G401 (cell line): ENCODE measurements at regions not wholly inside any gene's neighbourhood (a gene's known extent, or its start where the extent isn't known, plus 50 kb on each side); places are given as distances from the start of the nearest gene placed in this dataset.
A peak's percentile ranks its signal among the peaks of the same experiment; 100 is the strongest.
"Not testable (repeated sequence)": the region's sequence is repeated elsewhere in the genome, so short reads cannot be mapped to it uniquely, and the experiment has no call there.

Experiments used
- DNase-seq: peaks from one replicate; pipeline ENCODE4 v3.0.0-alpha.2; 2015; ENCODE audit warnings: low spot score
- in situ Hi-C: cut with HindIII; loops from 2 replicates; pipeline ENCODE4 v1.10.0; 2016; ENCODE audit warnings: low sequenced_read_pairs, mixed read lengths

DNA sequence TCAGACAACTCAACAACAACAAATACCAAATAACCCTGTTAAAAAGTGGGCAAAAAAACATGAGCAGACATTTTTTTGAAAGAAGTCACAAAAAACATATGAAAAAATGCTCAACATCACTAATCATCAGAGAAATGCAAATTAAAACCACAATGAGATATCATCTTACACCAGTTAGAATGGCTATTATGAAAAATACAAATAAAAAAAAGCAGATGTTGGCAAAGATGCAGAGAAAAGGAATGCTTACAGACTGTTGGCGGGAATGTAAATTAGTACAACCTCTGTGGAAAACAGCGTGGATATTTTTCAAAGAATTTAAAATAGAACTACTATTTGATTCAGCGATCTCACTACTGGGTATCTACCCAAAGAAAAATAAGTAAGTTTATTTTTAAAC is 114.0 kb downstream of the SLC38A4 start:
- DNase-seq = no peak
- in situ Hi-C loops = no loop called here

DNA sequence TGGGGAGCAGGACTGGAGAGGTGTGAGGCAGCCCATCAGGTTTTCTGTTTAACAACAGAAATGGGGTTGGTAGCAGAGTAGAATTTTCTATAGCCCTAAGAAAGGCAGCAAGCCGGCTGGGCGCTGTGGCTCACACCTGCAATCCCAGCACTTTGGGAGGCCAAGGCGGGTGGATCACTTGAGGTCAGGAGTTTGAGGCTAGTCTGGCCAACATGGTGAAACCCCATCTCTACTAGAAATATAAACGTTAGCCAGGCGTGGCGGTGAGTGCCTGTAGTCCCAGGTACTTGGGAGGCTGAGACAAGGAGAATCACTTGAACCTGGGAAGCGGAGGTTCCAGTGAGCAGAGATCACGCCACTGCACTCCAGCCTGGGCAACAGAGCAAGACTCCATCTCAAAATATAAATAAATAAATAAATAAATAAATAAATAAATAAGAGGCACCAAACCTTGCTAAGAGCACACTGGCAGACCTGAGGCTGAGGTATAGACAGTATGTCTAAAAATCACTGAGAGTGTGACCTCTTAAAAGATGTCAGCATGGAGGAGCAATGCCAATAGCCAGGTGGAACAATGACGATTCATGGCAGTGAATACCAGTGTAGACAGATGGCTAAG is 115.6 kb downstream of the SLC38A4 start:
- in situ Hi-C loops = no loop called here
- no peak for DNase-seq

GRCh38 chr12:46702581-46703344 is 123.0 kb downstream of the SLC38A4 start:
- no peak for DNase-seq

GRCh38 chr12:46701356-46701755 is 124.4 kb downstream of the SLC38A4 start:
- in situ Hi-C loops = no loop called here
- no peak for DNase-seq

More at GRCh38 chr12:46702581-46703344, 123.0 kb downstream of the SLC38A4 start:
- in situ Hi-C loops = no loop called here

GRCh38 chr12:46699986-46700385 is 125.8 kb downstream of the SLC38A4 start:
- in situ Hi-C loops = no loop called here
- DNase-seq = no peak

DNA sequence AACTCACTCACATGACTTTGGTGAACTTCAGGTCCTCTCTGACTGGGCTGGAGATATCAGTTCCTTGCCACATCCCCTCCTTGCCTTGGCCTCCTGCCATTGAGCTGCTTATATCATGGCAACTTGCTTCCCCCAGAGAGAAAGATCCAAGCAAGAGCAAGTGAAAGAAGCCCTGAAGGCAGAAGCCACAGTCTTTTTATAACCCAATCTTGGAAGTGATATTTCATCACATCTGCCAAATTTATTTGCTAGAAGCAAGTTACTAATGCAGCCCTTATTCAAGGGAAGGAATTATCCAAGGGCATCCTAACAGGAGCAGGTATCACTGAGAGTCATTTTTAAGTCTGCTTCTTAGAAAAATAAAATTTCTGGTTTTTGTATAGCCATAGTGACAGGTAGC is 127.8 kb downstream of the SLC38A4 start:
- no peak for DNase-seq
- in situ Hi-C loops = no loop called here

DNA sequence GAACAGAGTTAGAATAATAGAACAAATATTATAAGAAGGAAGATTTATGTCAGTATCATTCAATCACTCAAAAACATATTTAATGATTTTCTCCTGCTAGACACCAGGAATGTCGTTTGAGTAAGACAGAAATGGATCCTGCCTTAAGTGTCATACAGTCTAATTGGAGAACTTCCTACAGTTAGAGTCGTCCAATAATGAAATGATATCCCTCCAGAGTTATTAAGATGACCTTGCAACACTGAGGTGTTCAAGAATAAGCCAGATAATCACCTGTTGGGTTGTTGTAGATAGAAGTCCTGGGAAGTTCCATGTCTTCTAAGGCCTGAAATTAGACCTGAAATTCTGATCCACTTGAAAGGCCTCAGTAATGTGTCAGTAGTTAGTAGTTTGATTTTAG is 132.3 kb downstream of the SLC38A4 start:
- no peak for DNase-seq
- in situ Hi-C loops = no loop called here

DNA sequence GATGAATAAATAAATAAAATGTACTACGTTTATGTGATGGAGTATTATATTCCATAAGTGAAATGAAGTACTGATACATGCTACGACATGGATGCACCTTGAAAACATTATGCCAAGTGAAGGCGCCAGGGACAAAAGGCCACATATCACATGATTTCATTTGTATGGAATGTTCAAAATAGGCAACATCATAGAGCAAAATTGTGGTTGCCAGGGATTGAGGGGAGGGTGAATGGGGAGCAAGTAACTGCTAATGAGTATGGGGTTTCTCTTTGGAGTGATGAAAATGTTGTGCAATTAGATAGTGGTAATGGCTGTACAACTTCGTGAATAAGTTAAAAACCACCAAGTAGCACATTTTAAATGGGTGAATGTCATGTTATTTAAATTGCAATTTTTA is 132.8 kb downstream of the SLC38A4 start:
- in situ Hi-C loops = no loop called here
- DNase-seq = no peak

- in situ Hi-C loops = no loop called here
- DNase-seq = no peak
Observed at GRCh38 chr12:46692606-46693005, 133.2 kb downstream of the SLC38A4 start.

DNA sequence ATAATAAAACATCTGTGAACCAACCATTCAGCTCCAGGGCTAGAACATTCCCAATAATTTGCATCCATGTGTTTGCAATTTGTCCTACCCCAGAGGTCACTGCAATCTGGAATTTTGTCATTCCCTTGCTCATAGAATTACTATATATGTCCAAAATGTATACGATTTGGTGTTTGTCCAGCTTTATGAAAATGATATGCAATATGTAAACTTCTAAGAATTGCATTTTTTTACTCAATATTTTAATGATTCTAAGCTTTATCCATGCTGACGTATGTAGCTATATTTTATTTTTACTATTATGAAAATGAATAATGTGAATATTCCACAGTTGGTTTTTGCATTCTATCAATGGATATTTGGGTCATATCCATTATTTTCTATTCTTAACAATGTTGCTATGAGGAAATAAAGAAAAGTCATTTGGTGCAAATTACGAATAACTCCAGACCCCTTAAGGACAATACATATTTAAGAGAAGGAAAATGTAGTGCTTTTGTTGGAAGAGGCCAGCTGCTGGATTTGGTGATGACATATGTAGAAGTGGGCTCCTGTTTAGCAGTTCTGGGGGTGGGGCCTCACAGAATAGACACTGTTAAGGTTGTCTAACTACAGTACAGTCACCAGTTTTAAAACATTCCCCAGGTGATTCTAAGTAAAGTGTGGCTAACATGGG is 139.4 kb downstream of the SLC38A4 start:
- in situ Hi-C loops = no loop called here
- no peak for DNase-seq

DNA sequence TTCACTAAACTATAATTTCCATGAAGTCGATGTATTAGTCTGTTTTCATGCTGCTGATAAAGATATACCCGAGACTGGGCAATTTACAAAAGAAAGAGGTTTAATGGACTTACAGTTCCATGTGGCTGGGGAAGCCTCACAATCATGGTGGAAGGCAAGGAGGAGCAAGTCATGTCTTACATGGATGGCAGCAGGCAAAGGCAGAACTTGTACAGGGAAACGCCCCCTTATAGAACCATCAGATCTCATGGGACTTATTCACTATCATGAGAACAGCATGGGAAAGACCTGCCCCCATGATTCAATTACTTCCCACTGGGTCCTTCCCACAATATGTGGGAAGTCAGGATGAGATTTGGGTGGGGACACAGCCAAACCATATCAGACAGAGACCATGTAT is 141.6 kb downstream of the SLC38A4 start:
- DNase-seq = not testable (repeated sequence)

GRCh38 chr12:46682148-46682547 is 143.6 kb downstream of the SLC38A4 start:
- DNase-seq = no peak
- in situ Hi-C loops = no loop called here

More for the DNA sequence above, 141.6 kb downstream of the SLC38A4 start:
- in situ Hi-C loops = not testable (repeated sequence)

DNA sequence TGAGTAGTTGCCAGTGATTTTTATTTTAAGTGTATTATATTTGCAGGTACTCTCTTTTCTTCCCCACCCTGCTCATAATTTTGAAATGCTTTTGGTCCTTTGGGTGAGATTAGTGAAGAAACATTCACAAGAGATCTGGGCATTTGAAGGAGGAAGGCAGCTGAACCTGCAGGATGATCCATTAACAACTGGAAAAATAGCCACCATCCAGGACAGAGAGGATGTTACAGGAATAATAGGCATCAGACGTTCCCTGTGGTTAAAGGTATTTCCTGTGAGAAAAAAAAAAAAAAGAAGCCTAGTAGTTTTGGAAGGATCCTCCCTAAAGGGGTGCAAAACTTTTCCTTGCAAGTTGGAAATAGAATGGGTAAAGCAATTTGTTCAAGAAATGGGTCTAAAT is 145.3 kb downstream of the SLC38A4 start:
- in situ Hi-C loops = no loop called here

DNA sequence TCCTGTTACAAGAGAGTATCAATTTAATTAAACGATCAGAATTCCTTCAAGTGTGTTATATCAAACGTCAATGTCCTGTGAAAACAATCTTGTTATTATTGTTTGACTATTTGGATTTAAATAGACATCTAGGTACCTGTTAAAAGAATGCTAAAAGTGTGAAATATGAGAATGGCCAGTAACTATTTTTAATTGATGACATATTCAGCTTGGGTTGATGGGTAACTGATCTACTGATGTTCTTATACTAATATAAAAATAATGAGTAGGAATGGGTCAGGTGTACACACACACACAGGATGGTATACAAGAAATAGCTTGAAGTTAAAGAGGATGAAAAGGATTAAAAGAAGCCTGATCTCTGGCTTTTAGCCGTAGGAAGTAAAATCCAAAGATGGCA is 146.0 kb downstream of the SLC38A4 start:
- in situ Hi-C loops = no loop called here
- DNase-seq = no peak

More for the DNA sequence above, 145.3 kb downstream of the SLC38A4 start:
- DNase-seq = no peak

- no peak for DNase-seq
- in situ Hi-C loops = no loop called here
Observed at GRCh38 chr12:46678426-46678825, 147.4 kb downstream of the SLC38A4 start.

GRCh38 chr12:46677749-46678148 is 148.0 kb downstream of the SLC38A4 start:
- in situ Hi-C loops = no loop called here
- DNase-seq = peak; percentile 26

DNA sequence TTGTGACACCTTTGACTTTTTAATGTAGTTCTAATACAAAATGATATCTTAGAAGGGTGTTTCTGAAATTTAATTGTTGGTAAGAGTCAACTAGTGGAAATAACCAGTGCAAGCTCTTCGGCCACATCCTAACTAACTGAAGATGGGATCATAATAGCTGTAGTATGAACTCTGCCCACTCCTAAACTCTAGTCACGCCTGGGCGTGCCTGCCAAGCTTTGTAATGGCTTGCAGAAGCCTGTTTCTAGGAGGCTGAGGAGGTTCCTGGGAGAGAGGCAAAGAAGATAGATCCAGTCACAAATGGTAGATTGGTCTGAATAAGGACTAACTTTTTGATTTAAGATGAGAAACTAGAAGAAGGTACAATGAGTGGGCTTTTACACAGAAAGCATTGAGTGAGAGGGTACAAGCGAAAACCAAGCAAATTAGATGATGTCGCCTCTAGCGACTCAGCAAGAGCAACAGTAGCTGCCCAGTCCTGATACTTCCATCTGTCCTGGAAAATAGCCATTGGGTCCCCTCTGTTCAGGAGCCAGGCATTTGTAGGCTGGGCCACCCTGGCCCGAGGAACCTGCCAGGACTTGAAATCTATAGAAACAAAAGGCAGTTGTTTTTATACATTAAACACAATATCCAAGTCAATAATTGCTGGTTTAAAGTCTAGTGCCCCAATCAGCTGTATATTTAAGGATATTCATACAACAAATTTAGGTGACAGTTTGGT is 148.8 kb downstream of the SLC38A4 start:
- in situ Hi-C loops = no loop called here
- no peak for DNase-seq

GRCh38 chr12:46676396-46676795 is 149.4 kb downstream of the SLC38A4 start:
- no peak for DNase-seq
- in situ Hi-C loops = no loop called here

GRCh38 chr12:46675736-46676135 is 150.1 kb downstream of the SLC38A4 start:
- in situ Hi-C loops = no loop called here
- DNase-seq = no peak

- in situ Hi-C loops = no loop called here
- no peak for DNase-seq
Observed at GRCh38 chr12:46674800-46675199, 151.0 kb downstream of the SLC38A4 start.
